Esophagus squamous epithelium (tissue), 4 donors: ENCODE measurements at regions not wholly inside any gene's neighbourhood (a gene's known extent, or its start where the extent isn't known, plus 50 kb on each side); places are given as distances from the start of the nearest gene placed in this dataset.

Source experiments
- CTCF ChIP-seq, 6 experiments: fragments of 450-650 bp in 4 of 6; fragments of 200-600 bp in 2 of 6; sonication (generic) in 2 of 6; IDR thresholded peaks; one replicate each; pipeline ENCODE4 v1.5.1; 2016 to 2019; ENCODE audit warnings: antibody characterized with exemption in 6 of 6, mild to moderate bottlenecking in 4 of 6, moderate library complexity in 4 of 6
- POLR2A ChIP-seq, 4 donors: fragments of 450-650 bp; IDR thresholded peaks; one replicate each; pipeline ENCODE4 v1.6.1; 2017; ENCODE audit warnings: antibody characterized with exemption in 4 of 4, mild to moderate bottlenecking in 4 of 4, moderate library complexity in 3 of 4

GRCh38 chr14:104244221-104245011 is 106.0 kb downstream of the KIF26A start:
- no peak for TF ChIP-seq POLR2A (IDR thresholded peaks at IDR 0.05)
- TF ChIP-seq CTCF (IDR thresholded peaks at IDR 0.05): no peak
